Panc1 (cell line): ENCODE measurements at regions not wholly inside any gene's neighbourhood (a gene's known extent, or its start where the extent isn't known, plus 50 kb on each side); places are given as distances from the start of the nearest gene placed in this dataset.

Experiments
- ATAC-seq: fragments of 200-7000 bp; cut with Tn5 transposase; 2 replicates; pipeline ENCODE4 v1.9.1; 2020; ENCODE audit warnings: mild to moderate bottlenecking, moderate library complexity
- BruUV-seq: library from RNA; stranded (reverse); fragments of 400-500 nt; replicated peaks from 2 replicates; lab custom pipeline; 2021; lab: Mats Ljungman, UMichigan
- CTCF ChIA-PET: fragments of 300-600 bp; sonication (Branson Sonifier 250); formaldehyde crosslinking; loops from one replicate; lab custom pipeline; 2022; ENCODE audit warnings: antibody characterized with exemption; lab: Charles Lee
- POLR2A ChIA-PET: fragments of 300-600 bp; sonication (Branson Sonifier 250); formaldehyde crosslinking; loops from one replicate; lab custom pipeline; 2022; ENCODE audit warnings: antibody characterized with exemption; lab: Charles Lee
- DNase-seq: peaks from one replicate; pipeline ENCODE4 v3.0.0-alpha.2; 2010; ENCODE audit warnings: low read depth, low spot score
- H3K27ac ChIP-seq: 2 replicates; pipeline ENCODE4 v1.5.1; 2011; ENCODE audit warnings: mild to moderate bottlenecking, low read length, inconsistent platforms
- H3K27me3 ChIP-seq: fragments of 200-500 bp; sonication (Bioruptor generic); 2 replicates; pipeline ENCODE4 v1.6.0; 2014; ENCODE audit warnings: low read length, inconsistent platforms; ENCODE audit not compliant: control insufficient read depth, insufficient read depth
- H3K36me3 ChIP-seq: fragments of 200-500 bp; sonication (Bioruptor generic); 2 replicates; pipeline ENCODE4 v1.5.1; 2014; ENCODE audit warnings: inconsistent platforms, mild to moderate bottlenecking, low read length, moderate library complexity; ENCODE audit not compliant: control insufficient read depth, insufficient read depth
- H3K4me1 ChIP-seq: 2 replicates; pipeline ENCODE4 v1.5.1; 2011; ENCODE audit warnings: inconsistent platforms, mild to moderate bottlenecking, low read length, moderate library complexity; ENCODE audit not compliant: control insufficient read depth, insufficient read depth
- H3K4me3 ChIP-seq, 2 experiments: 2 replicates each; pipeline ENCODE4 v1.5.1; 2011 to 2012; ENCODE audit warnings: low read depth in 2 of 2, low read length in 2 of 2, mild to moderate bottlenecking in 2 of 2, inconsistent platforms in 1 of 2, moderate library complexity in 1 of 2
- H3K9me3 ChIP-seq: fragments of 200-500 bp; sonication (Bioruptor generic); 2 replicates; pipeline ENCODE4 v1.5.1; 2014; ENCODE audit warnings: low read depth, mild to moderate bottlenecking, inconsistent platforms, low read length, moderate library complexity; ENCODE audit not compliant: control insufficient read depth, insufficient read depth
- CTCF ChIP-seq: fragments of 450-650 bp; IDR thresholded peaks from 2 replicates; pipeline ENCODE4 v1.5.1; 2017; ENCODE audit warnings: mild to moderate bottlenecking
- POLR2AphosphoS5 ChIP-seq: IDR thresholded peaks from 2 replicates; pipeline ENCODE4 v1.6.1; 2012; ENCODE audit warnings: mild to moderate bottlenecking, low read depth, low read length, moderate library complexity
- REST ChIP-seq, 2 experiments: IDR thresholded peaks; 2 replicates each; pipeline ENCODE4 v1.6.1; 2011 to 2012; ENCODE audit warnings: low read depth in 2 of 2, control low read depth in 1 of 2, low read length in 1 of 2, mild to moderate bottlenecking in 1 of 2, moderate library complexity in 1 of 2; ENCODE audit not compliant: insufficient read depth in 1 of 2
- SIN3A ChIP-seq: IDR thresholded peaks from 2 replicates; pipeline ENCODE4 v1.6.1; 2012; ENCODE audit warnings: low read depth, mild to moderate bottlenecking, low read length, moderate library complexity, borderline replicate concordance; ENCODE audit not compliant: insufficient read depth
- TCF7L2 ChIP-seq: IDR thresholded peaks from 2 replicates; pipeline ENCODE4 v1.6.1; 2011; ENCODE audit warnings: mild to moderate bottlenecking, low read depth, low read length, inconsistent platforms
- in situ Hi-C: cut with HindIII; loops from 2 replicates; pipeline ENCODE4 v1.10.0; 2016; ENCODE audit warnings: low sequenced_read_pairs, low pct_unique_long_range_greater_than_20kb
- intact Hi-C: fragments of 100-400 bp; cut with micrococcal nuclease; formaldehyde crosslinking; loops from one replicate; pipeline ENCODE4 v1.10.0; 2022; ENCODE audit not compliant: unreplicated experiment

- in situ Hi-C loops (no loop called here), intact Hi-C loops (no loop called here)
- Histone ChIP-seq H3K27me3 (no peaks in the 10 kb centered on the region), H3K27ac (no peak overlapping the region), H3K36me3 (no peaks in the 10 kb centered on the region), H3K9me3 (no peaks in the 10 kb centered on the region; the same call in 1 of the 2 replicates), H3K4me1 (no peaks in the 10 kb centered on the region), H3K4me3 (no peak overlapping the region)
- DNase-seq (no peak), ATAC-seq (no peak)
- no TSS peak for BruUV-seq
- TF ChIP-seq TCF7L2 (no peak), REST (IDR thresholded peaks at IDR 0.05; ENCODE audit: insufficient read depth in 1 of 2, low read depth in 2 of 2, low read length in 1 of 2) (no peak), POLR2AphosphoS5 (no peak), CTCF (no peak), SIN3A (no peak)
- ChIA-PET POLR2A (no interaction called here), CTCF (no interaction called here)
Observed at GRCh38 chr13:44118881-44119280, 239.2 kb downstream of the LACC1 start.

GRCh38 chr13:44120043-44120442 is 240.3 kb downstream of the LACC1 start:
- Histone ChIP-seq H3K4me1 (no peaks in the 10 kb centered on the region), H3K9me3 (no peaks in the 10 kb centered on the region; the same call in 1 of the 2 replicates), H3K4me3 (no peak overlapping the region), H3K27me3 (no peaks in the 10 kb centered on the region), H3K27ac (no peak overlapping the region), H3K36me3 (no peaks in the 10 kb centered on the region)
- no peak for ATAC-seq
- ChIA-PET POLR2A (no interaction called here), CTCF (no interaction called here)
- no TSS peak for BruUV-seq
- TF ChIP-seq TCF7L2 (no peak), CTCF (no peak), REST (IDR thresholded peaks at IDR 0.05; ENCODE audit: insufficient read depth in 1 of 2, low read depth in 2 of 2, low read length in 1 of 2) (no peak), SIN3A (no peak), POLR2AphosphoS5 (no peak)
- in situ Hi-C loops: no loop called here
- intact Hi-C loops: no loop called here
- no peak for DNase-seq
